ENCODE measurements at regions not wholly inside any gene's neighbourhood (a gene's known extent, or its start where the extent isn't known, plus 50 kb on each side); places are given as distances from the start of the nearest gene placed in this dataset.

- DNase-seq (ENCODE audit: low spot score in 2 of 2) = no peak
- TF ChIP-seq CTCF (IDR thresholded peaks at IDR 0.05) (no peak), POLR2A (IDR thresholded peaks at IDR 0.05) (no peak)
- no peak overlapping the region for H3K4me3 ChIP-seq (ENCODE audit: low read depth, poor library complexity, severe bottlenecking)
- WGBS, 2 donors = 54 to 57% methylated on average over 2 of the region's 2 CpGs
- intact Hi-C loops (cut with DNase I; ENCODE audit: low total_unique reads) = no loop called here
Observed at GRCh38 chr6:19524366-19525186, 312.6 kb upstream of the ID4 start.

GRCh38 chr6:19525673-19526072 is 311.5 kb upstream of the ID4 start:
- DNase-seq (ENCODE audit: low spot score in 2 of 2) = no peak
- no peak for TF ChIP-seq POLR2A (IDR thresholded peaks at IDR 0.05)
- no peak for TF ChIP-seq CTCF (IDR thresholded peaks at IDR 0.05)
- intact Hi-C loops (cut with DNase I; ENCODE audit: low total_unique reads) = no loop called here
- 27 to 28% methylated on average over 3 of the region's 3 CpGs for WGBS, 2 donors
- H3K4me3 ChIP-seq (ENCODE audit: low read depth, poor library complexity, severe bottlenecking) = no peak overlapping the region

- H3K4me3 ChIP-seq (ENCODE audit: low read depth, poor library complexity, severe bottlenecking) = no peak overlapping the region
- intact Hi-C loops (cut with DNase I; ENCODE audit: low total_unique reads) = no loop called here
- no peak for DNase-seq (ENCODE audit: low spot score in 2 of 2)
- TF ChIP-seq CTCF (IDR thresholded peaks at IDR 0.05) (no peak), POLR2A (IDR thresholded peaks at IDR 0.05) (no peak)
- WGBS, 2 donors = 97 to 100% methylated on average over 1 of the region's 1 CpG
Observed at GRCh38 chr6:19530188-19530587, 307.0 kb upstream of the ID4 start.

- intact Hi-C loops (cut with DNase I; ENCODE audit: low total_unique reads) = no loop called here
- no peak for TF ChIP-seq CTCF (IDR thresholded peaks at IDR 0.05)
- no peak for TF ChIP-seq POLR2A (IDR thresholded peaks at IDR 0.05)
- no peak for DNase-seq (ENCODE audit: low spot score in 2 of 2)
Observed at GRCh38 chr6:19535351-19535750, 301.8 kb upstream of the ID4 start.

GRCh38 chr6:19536838-19537237 is 300.3 kb upstream of the ID4 start:
- WGBS, 2 donors = 52 to 62% methylated on average over 3 of the region's 3 CpGs
- TF ChIP-seq POLR2A (IDR thresholded peaks at IDR 0.05) (no peak), CTCF (IDR thresholded peaks at IDR 0.05) (no peak)
- intact Hi-C loops (cut with DNase I; ENCODE audit: low total_unique reads) = no loop called here
- peak in 1 of 2 donors; percentile 20 for DNase-seq (ENCODE audit: low spot score in 2 of 2)
- no peak overlapping the region for H3K4me3 ChIP-seq (ENCODE audit: low read depth, poor library complexity, severe bottlenecking)

More at GRCh38 chr6:19535351-19535750, 301.8 kb upstream of the ID4 start:
- WGBS, 2 donors = 35 to 40% methylated on average over 2 of the region's 2 CpGs
- H3K4me3 ChIP-seq (ENCODE audit: low read depth, poor library complexity, severe bottlenecking) = no peak overlapping the region

- H3K4me3 ChIP-seq (ENCODE audit: low read depth, poor library complexity, severe bottlenecking) = no peak overlapping the region
- WGBS, 2 donors = 37 to 52% methylated on average over 12 of the region's 12 CpGs
- TF ChIP-seq CTCF (IDR thresholded peaks at IDR 0.05) = no peak
- TF ChIP-seq POLR2A (IDR thresholded peaks at IDR 0.05) = no peak
- intact Hi-C loops (cut with DNase I; ENCODE audit: low total_unique reads) = no loop called here
- peak; percentile 74 to 91 for DNase-seq (ENCODE audit: low spot score in 2 of 2)
Observed at GRCh38 chr6:19538096-19538495, 299.1 kb upstream of the ID4 start.

Data from lower leg skin (tissue), 4 donors.